Bronchial epithelial cell (primary cell): ENCODE measurements at regions not wholly inside any gene's neighbourhood (a gene's known extent, or its start where the extent isn't known, plus 50 kb on each side); places are given as distances from the start of the nearest gene placed in this dataset.

Source experiments
- DNase-seq: peaks from one replicate; pipeline ENCODE4 v3.0.0-alpha.2; 2010; ENCODE audit warnings: low read depth
- FAIRE-seq: peaks from 2 replicates; lab custom pipeline; 2011; peaks lifted over from hg19 to GRCh38; lab: Jason Lieb, UNC
- H3K27me3 ChIP-seq: 2 replicates; pipeline ENCODE4 v1.5.1; 2011; ENCODE audit warnings: low read length; ENCODE audit not compliant: control insufficient read depth, insufficient read depth
- H3K36me3 ChIP-seq: 2 replicates; pipeline ENCODE4 v1.5.1; 2011; ENCODE audit warnings: low read length; ENCODE audit not compliant: control insufficient read depth, insufficient read depth
- H3K4me3 ChIP-seq: 2 replicates; pipeline ENCODE4 v1.5.1; 2011; ENCODE audit warnings: mild to moderate bottlenecking, low read depth, low read length, control low read depth
- TF ChIP-seq, protein P1 (sequence below): IDR thresholded peaks from 2 replicates; pipeline ENCODE4 v1.5.1; 2011; ENCODE audit warnings: mild to moderate bottlenecking, moderate library complexity, low read length, control low read depth, inconsistent platforms; ENCODE audit not compliant: insufficient read depth, severe bottlenecking

DNA sequence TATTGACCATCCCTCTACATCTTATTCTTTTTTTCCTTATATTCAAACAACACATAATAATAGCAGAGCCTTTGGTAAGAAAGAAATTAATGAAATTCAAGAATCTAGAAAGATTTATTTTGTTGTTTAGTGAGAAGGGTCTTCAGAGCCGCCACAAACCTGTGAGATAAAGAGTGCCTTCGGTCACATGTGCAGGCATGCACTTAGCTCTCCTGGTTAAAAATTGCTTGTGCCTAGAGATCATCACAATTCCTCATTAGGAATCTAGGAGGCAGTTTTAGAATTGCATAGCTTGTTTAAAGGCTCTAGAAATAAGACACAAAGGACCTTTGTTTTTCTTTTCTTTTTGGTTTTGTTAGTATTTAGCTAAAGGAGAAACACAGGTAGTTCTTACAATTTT is 1948.4 kb upstream of the IGFBP7 start:
- DNase-seq (no peak), FAIRE-seq (no peak)
- Histone ChIP-seq H3K27me3 (no peaks in the 10 kb centered on the region), H3K4me3 (no peak overlapping the region), H3K36me3 (no peaks in the 10 kb centered on the region)
- TF ChIP-seq, protein P1, sequence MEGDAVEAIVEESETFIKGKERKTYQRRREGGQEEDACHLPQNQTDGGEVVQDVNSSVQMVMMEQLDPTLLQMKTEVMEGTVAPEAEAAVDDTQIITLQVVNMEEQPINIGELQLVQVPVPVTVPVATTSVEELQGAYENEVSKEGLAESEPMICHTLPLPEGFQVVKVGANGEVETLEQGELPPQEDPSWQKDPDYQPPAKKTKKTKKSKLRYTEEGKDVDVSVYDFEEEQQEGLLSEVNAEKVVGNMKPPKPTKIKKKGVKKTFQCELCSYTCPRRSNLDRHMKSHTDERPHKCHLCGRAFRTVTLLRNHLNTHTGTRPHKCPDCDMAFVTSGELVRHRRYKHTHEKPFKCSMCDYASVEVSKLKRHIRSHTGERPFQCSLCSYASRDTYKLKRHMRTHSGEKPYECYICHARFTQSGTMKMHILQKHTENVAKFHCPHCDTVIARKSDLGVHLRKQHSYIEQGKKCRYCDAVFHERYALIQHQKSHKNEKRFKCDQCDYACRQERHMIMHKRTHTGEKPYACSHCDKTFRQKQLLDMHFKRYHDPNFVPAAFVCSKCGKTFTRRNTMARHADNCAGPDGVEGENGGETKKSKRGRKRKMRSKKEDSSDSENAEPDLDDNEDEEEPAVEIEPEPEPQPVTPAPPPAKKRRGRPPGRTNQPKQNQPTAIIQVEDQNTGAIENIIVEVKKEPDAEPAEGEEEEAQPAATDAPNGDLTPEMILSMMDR = no peak

GRCh38 chr4:59060002-59060846 is 1950.0 kb upstream of the IGFBP7 start:
- H3K27me3 ChIP-seq = no peaks in the 10 kb centered on the region
- H3K4me3 ChIP-seq = no peak overlapping the region
- DNase-seq = no peak
- no peak for FAIRE-seq
- TF ChIP-seq, protein P1 = no peak
- no peaks in the 10 kb centered on the region for H3K36me3 ChIP-seq

DNA sequence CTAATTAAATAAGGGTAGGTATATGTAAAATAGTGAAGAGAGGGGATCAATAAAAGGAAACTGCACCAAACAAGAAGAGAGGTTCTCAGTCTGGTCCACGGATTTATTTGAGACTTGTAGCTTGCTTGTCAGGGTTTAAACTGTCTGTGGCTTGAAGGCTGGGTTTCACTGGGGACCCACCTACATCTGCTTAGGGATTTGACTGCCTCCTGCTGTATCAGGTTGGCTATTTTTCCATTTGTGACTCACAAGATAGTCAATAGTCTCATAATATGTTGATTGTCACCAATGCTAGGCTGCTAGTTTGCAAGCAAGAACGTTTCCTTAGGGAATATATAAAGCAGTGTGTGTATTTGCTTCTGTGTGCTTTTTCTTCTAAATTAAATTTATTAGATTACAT is 1950.7 kb upstream of the IGFBP7 start:
- no peak overlapping the region for H3K4me3 ChIP-seq
- no peak for DNase-seq
- H3K36me3 ChIP-seq = no peaks in the 10 kb centered on the region
- no peaks in the 10 kb centered on the region for H3K27me3 ChIP-seq
- TF ChIP-seq, protein P1 = no peak
- no peak for FAIRE-seq

- H3K4me3 ChIP-seq = no peak overlapping the region
- DNase-seq (no peak), FAIRE-seq (no peak)
- no peaks in the 10 kb centered on the region for H3K36me3 ChIP-seq
- no peaks in the 10 kb centered on the region for H3K27me3 ChIP-seq
- TF ChIP-seq, protein P1 = no peak
These were observed 1953.0 kb upstream of the IGFBP7 start for GRCh38 chr4:59063015-59063720.

DNA sequence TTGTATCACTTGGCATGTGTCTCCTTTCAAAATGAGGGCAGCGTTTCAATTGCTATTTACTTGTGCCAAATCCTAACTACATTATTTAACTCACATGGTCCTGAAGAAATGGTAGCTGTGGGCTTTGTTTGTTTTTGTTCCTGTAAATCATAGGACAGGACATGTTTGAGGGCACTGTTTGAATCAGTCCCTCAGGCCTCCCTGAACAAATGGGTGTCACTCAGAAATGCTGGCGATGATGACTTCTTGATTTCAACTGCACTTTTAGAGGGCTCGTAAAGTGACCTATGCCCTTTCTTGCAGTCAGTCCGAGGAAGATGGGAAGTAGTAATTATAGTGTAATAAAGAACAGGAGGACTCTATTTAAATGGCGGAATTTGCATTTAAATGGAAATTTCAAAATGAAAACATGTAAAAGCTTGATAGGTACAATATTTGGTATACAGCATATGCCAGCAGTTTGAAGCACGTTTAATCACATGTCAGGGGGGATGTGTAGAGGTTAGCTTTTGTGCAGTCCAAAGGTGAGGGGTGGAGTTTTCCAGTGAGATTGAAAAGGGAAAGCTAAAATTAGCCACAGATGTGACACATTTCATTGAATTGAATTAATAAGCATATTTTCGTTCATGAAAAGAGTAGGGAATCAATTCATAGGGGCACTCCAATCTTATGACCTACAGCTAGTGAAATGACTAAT is 1958.7 kb upstream of the IGFBP7 start:
- FAIRE-seq = no peak
- DNase-seq = no peak
- H3K36me3 ChIP-seq = no peaks in the 10 kb centered on the region
- TF ChIP-seq, protein P1 = no peak
- H3K4me3 ChIP-seq = no peak overlapping the region
- H3K27me3 ChIP-seq = no peaks in the 10 kb centered on the region
